Endothelial cell of umbilical vein (primary cell): ENCODE measurements at regions not wholly inside any gene's neighbourhood (a gene's known extent, or its start where the extent isn't known, plus 50 kb on each side); places are given as distances from the start of the nearest gene placed in this dataset.

Source experiments
- BruUV-seq: library from RNA; stranded (reverse); fragments of 400-500 nt; replicated peaks from 2 replicates; lab custom pipeline; 2021; lab: Mats Ljungman, UMichigan
- CTCF ChIA-PET: fragments of 300-600, 350-600 bp; sonication (Branson Sonifier 250); formaldehyde crosslinking; loops from one replicate; lab custom pipeline; 2021; ENCODE audit warnings: antibody characterized with exemption, inconsistent platforms; lab: Charles Lee
- POLR2A ChIA-PET: fragments of 300-600, 350-600 bp; sonication (Branson Sonifier 250); formaldehyde crosslinking; loops from one replicate; lab custom pipeline; 2021; ENCODE audit warnings: antibody characterized with exemption, inconsistent platforms; lab: Charles Lee
- DNase-seq: peaks from one replicate; pipeline ENCODE4 v3.0.0-alpha.2; 2011; ENCODE audit warnings: low read depth, low spot score
- FAIRE-seq: peaks from 2 replicates; lab custom pipeline; 2011; peaks lifted over from hg19 to GRCh38; lab: Jason Lieb, UNC
- H2AFZ ChIP-seq: 2 replicates; pipeline ENCODE4 v1.6.0; 2012; ENCODE audit warnings: low read depth, low read length, control low read depth, inconsistent platforms
- H3K27ac ChIP-seq: 2 replicates; pipeline ENCODE4 v1.5.1; 2011; ENCODE audit warnings: low read depth, mild to moderate bottlenecking, control low read depth, low read length, moderate library complexity; ENCODE audit not compliant: insufficient read depth
- H3K27me3 ChIP-seq, 2 experiments: 2 replicates each; pipeline versions ENCODE4 v1.6.0 to v1.6.1; 2011; ENCODE audit warnings: low read length in 2 of 2, mixed read lengths in 1 of 2; ENCODE audit not compliant: control insufficient read depth in 2 of 2, insufficient read depth in 2 of 2
- H3K36me3 ChIP-seq, 2 experiments: 2 replicates in 1 of 2; 3 replicates in 1 of 2; pipeline ENCODE4 v1.5.1; 2011; ENCODE audit warnings: low read length in 2 of 2, mild to moderate bottlenecking in 1 of 2, moderate library complexity in 1 of 2; ENCODE audit not compliant: control insufficient read depth in 2 of 2, insufficient read depth in 2 of 2; ENCODE audit errors: extremely low read depth in 1 of 2
- H3K4me1 ChIP-seq: 3 replicates; pipeline ENCODE4 v1.5.1; 2011; ENCODE audit warnings: mild to moderate bottlenecking, low read length; ENCODE audit not compliant: control insufficient read depth, insufficient read depth; ENCODE audit errors: extremely low read depth
- H3K4me2 ChIP-seq: 2 replicates; pipeline ENCODE4 v1.6.1; 2011; ENCODE audit warnings: low read length, control low read depth, mixed read lengths; ENCODE audit not compliant: insufficient read depth
- H3K4me3 ChIP-seq, 3 experiments: fragments of 200-600 bp in 1 of 3; sonication (generic), shearing (Covaris generic) in 1 of 3; replicated peaks in 1 of 3; 2 replicates each; pipeline ENCODE4 v1.5.1; 2011 to 2016; ENCODE audit warnings: control low read depth in 3 of 3, low read length in 3 of 3, mild to moderate bottlenecking in 2 of 3, inconsistent platforms in 1 of 3, low read depth in 1 of 3, moderate library complexity in 1 of 3; ENCODE audit not compliant: insufficient read depth in 1 of 3
- H3K79me2 ChIP-seq: 2 replicates; pipeline ENCODE4 v1.6.0; 2012; ENCODE audit warnings: low read length, inconsistent platforms; ENCODE audit not compliant: control insufficient read depth, insufficient read depth
- H3K9ac ChIP-seq: replicated peaks from 2 replicates; pipeline ENCODE3; 2011; ENCODE audit warnings: low read length, control low read depth; ENCODE audit not compliant: insufficient read depth; ENCODE audit errors: extremely low read depth
- H3K9me1 ChIP-seq: replicated peaks from 3 replicates; pipeline ENCODE4 v1.6.0; 2011; ENCODE audit warnings: mild to moderate bottlenecking, low read length; ENCODE audit not compliant: control insufficient read depth, insufficient read depth; ENCODE audit errors: extremely low read depth
- H3K9me3 ChIP-seq: replicated peaks from 2 replicates; pipeline ENCODE4 v1.5.1; 2012; ENCODE audit warnings: low read length, inconsistent platforms; ENCODE audit not compliant: control insufficient read depth, insufficient read depth
- H4K20me1 ChIP-seq: replicated peaks from 2 replicates; pipeline ENCODE3; 2011; ENCODE audit warnings: mild to moderate bottlenecking, low read length; ENCODE audit not compliant: control insufficient read depth, insufficient read depth; ENCODE audit errors: extremely low read depth
- EZH2 ChIP-seq: IDR thresholded peaks from 2 replicates; pipeline ENCODE4 v1.6.1; 2012; ENCODE audit warnings: borderline replicate concordance, low read depth, mild to moderate bottlenecking, moderate library complexity, low read length, inconsistent platforms; ENCODE audit not compliant: severe bottlenecking
- FOS ChIP-seq: IDR thresholded peaks from 2 replicates; pipeline ENCODE4 v1.6.1; 2011; ENCODE audit warnings: mild to moderate bottlenecking, low read length, moderate library complexity, borderline replicate concordance; ENCODE audit not compliant: insufficient read depth
- GATA2 ChIP-seq: IDR thresholded peaks from 2 replicates; pipeline ENCODE4 v1.7.0; 2011; ENCODE audit warnings: low read depth, mild to moderate bottlenecking, moderate library complexity, mixed read lengths, low read length; ENCODE audit not compliant: insufficient read length, insufficient read depth
- JUN ChIP-seq: IDR thresholded peaks from 2 replicates; pipeline ENCODE4 v1.6.1; 2011; ENCODE audit warnings: borderline replicate concordance, low read depth; ENCODE audit not compliant: insufficient read length, insufficient read depth
- MYC ChIP-seq: IDR thresholded peaks from one replicate; pipeline ENCODE4 v1.6.1; 2011; ENCODE audit warnings: mild to moderate bottlenecking, low read depth, low read length
- POLR2A ChIP-seq: IDR thresholded peaks from 2 replicates; pipeline ENCODE4 v1.6.1; 2012; ENCODE audit warnings: low read depth, mild to moderate bottlenecking, control low read depth, low read length
- POLR2AphosphoS5 ChIP-seq: IDR thresholded peaks from 2 replicates; pipeline ENCODE4 v1.6.1; 2012; ENCODE audit warnings: low read depth, mild to moderate bottlenecking, control low read depth, low read length, moderate library complexity; ENCODE audit not compliant: insufficient read depth
- dilution Hi-C: fragments of 300-500 bp; cut with MboI; formaldehyde crosslinking; loops from one replicate; pipeline ENCODE4 v1.15.0; 2019; ENCODE audit warnings: low sequenced_read_pairs; ENCODE audit not compliant: extremely low pct_ligation_motif_present
- intact Hi-C: fragments of 100-400 bp; cut with micrococcal nuclease; formaldehyde crosslinking; loops from one replicate; pipeline ENCODE4 v1.10.0; 2022
- TF ChIP-seq, protein P1 (sequence below), 2 donors: IDR thresholded peaks; 1 replicate in 1 of 2; 2 replicates in 1 of 2; pipeline ENCODE4 v1.5.1; 2011; ENCODE audit warnings: low read length in 2 of 2, mild to moderate bottlenecking in 2 of 2, moderate library complexity in 2 of 2, control low read depth in 1 of 2, inconsistent platforms in 1 of 2, low read depth in 1 of 2; ENCODE audit not compliant: insufficient read depth in 1 of 2; ENCODE audit errors: extremely low read depth in 1 of 2
- TF ChIP-seq, protein P2 (sequence below): IDR thresholded peaks from 2 replicates; pipeline ENCODE4 v1.6.1; 2011; ENCODE audit not compliant: insufficient read depth, insufficient read length

DNA sequence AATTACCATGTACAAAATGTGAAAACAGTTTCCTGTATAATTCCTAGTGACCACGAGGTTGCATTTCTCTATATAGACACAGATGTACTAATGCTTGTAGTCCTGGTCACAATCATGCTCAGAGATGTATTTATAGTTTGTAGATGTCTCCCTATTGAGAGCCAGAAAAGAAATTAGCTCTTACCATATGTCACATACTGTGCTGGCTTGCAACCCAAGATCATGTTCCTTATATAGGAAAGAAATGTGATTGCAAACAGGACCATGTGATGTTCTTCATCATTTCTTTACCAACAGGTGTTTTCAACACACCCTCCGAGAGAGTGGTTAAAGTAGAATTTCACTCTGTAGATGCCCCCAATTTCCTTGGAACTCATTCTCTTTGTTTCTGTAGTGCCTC, 369.4 kb downstream of the CBLN4 start:
- TF ChIP-seq, protein P1, sequence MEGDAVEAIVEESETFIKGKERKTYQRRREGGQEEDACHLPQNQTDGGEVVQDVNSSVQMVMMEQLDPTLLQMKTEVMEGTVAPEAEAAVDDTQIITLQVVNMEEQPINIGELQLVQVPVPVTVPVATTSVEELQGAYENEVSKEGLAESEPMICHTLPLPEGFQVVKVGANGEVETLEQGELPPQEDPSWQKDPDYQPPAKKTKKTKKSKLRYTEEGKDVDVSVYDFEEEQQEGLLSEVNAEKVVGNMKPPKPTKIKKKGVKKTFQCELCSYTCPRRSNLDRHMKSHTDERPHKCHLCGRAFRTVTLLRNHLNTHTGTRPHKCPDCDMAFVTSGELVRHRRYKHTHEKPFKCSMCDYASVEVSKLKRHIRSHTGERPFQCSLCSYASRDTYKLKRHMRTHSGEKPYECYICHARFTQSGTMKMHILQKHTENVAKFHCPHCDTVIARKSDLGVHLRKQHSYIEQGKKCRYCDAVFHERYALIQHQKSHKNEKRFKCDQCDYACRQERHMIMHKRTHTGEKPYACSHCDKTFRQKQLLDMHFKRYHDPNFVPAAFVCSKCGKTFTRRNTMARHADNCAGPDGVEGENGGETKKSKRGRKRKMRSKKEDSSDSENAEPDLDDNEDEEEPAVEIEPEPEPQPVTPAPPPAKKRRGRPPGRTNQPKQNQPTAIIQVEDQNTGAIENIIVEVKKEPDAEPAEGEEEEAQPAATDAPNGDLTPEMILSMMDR (IDR thresholded peaks at IDR 0.05; ENCODE audit: extremely low read depth in 1 of 2, insufficient read depth in 1 of 2, low read depth in 1 of 2, low read length in 2 of 2): no peak
- TF ChIP-seq GATA2 (no peak), MYC (no peak), POLR2A (no peak), EZH2 (no peak), POLR2AphosphoS5 (no peak), FOS (no peak), JUN (no peak)
- TF ChIP-seq, protein P2, sequence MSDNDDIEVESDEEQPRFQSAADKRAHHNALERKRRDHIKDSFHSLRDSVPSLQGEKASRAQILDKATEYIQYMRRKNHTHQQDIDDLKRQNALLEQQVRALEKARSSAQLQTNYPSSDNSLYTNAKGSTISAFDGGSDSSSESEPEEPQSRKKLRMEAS: no peak
- DNase-seq (no peak), FAIRE-seq (no peak)
- intact Hi-C loops (no loop called here), dilution Hi-C loops (no loop called here)
- H3K36me3 ChIP-seq: no peaks in the 10 kb centered on the region
- H3K27ac ChIP-seq: no peak overlapping the region
- H3K4me2 ChIP-seq: no peak overlapping the region
- POLR2A ChIA-PET: no interaction called here
- H3K79me2 ChIP-seq: no peaks in the 10 kb centered on the region
- H3K4me3 ChIP-seq: no peak overlapping the region
- no peaks in the 10 kb centered on the region for H3K4me1 ChIP-seq
- no peak overlapping the region for H3K9ac ChIP-seq
- CTCF ChIA-PET: no interaction called here
- no peaks in the 10 kb centered on the region for H3K9me1 ChIP-seq
- no TSS peak for BruUV-seq
- H3K27me3 ChIP-seq: no peaks in the 10 kb centered on the region
- peaks cover 5% of the 10 kb centered on the region for H3K9me3 ChIP-seq
- H2AFZ ChIP-seq: no peak overlapping the region
- H4K20me1 ChIP-seq: no peaks in the 10 kb centered on the region
